Nucleus accumbens (tissue), 56 donors: ENCODE measurements at regions not wholly inside any gene's neighbourhood (a gene's known extent, or its start where the extent isn't known, plus 50 kb on each side); places are given as distances from the start of the nearest gene placed in this dataset.

Source experiments
- DNase-seq, 56 donors: peaks; one replicate each; lab custom pipeline; 2025; lab: John Stamatoyannopoulos, UW

GRCh38 chrX:39605866-39606265 is 491.9 kb downstream of the BCOR start:
- DNase-seq, result no peak

- peak in 9 of 56 donors; percentile 0 to 16 (median 2) for DNase-seq
These were observed 487.8 kb downstream of the BCOR start for GRCh38 chrX:39609941-39610340.

- DNase-seq, result no peak
These were observed 486.3 kb downstream of the BCOR start for GRCh38 chrX:39611468-39611867.

GRCh38 chrX:39613482-39613995 is 484.2 kb downstream of the BCOR start:
- peak in 8 of 56 donors; percentile 1 to 26 (median 6) for DNase-seq

GRCh38 chrX:39613997-39614679 is 483.6 kb downstream of the BCOR start:
- DNase-seq, result no peak

GRCh38 chrX:39614680-39614998 is 483.1 kb downstream of the BCOR start:
- DNase-seq, result no peak

GRCh38 chrX:39616098-39616729 is 481.5 kb downstream of the BCOR start:
- DNase-seq, result no peak

- no peak for DNase-seq
These were observed 481.0 kb downstream of the BCOR start for GRCh38 chrX:39616731-39617130.

- no peak for DNase-seq
These were observed 479.6 kb downstream of the BCOR start for GRCh38 chrX:39618178-39618577.

GRCh38 chrX:39619182-39620009 is 478.4 kb downstream of the BCOR start:
- DNase-seq, result no peak

- no peak for DNase-seq
These were observed 473.6 kb downstream of the BCOR start for GRCh38 chrX:39624166-39624565.

- no peak for DNase-seq
These were observed 471.9 kb downstream of the BCOR start for GRCh38 chrX:39625810-39626209.

- DNase-seq, result no peak
These were observed 471.0 kb downstream of the BCOR start for GRCh38 chrX:39626749-39627148.

GRCh38 chrX:39627257-39627656 is 470.5 kb downstream of the BCOR start:
- DNase-seq, result peak in 1 of 56 donors; percentile 6

- no peak for DNase-seq
These were observed 468.8 kb downstream of the BCOR start for GRCh38 chrX:39629001-39629400.

- no peak for DNase-seq
These were observed 467.4 kb downstream of the BCOR start for GRCh38 chrX:39630344-39630743.

GRCh38 chrX:39631276-39632229 is 466.2 kb downstream of the BCOR start:
- DNase-seq, result no peak

GRCh38 chrX:39633293-39633692 is 464.5 kb downstream of the BCOR start:
- DNase-seq, result no peak

GRCh38 chrX:39636481-39636880 is 461.3 kb downstream of the BCOR start:
- no peak for DNase-seq

GRCh38 chrX:39638526-39638925 is 459.2 kb downstream of the BCOR start:
- DNase-seq, result no peak
